ENCODE measurements at regions not wholly inside any gene's neighbourhood (a gene's known extent, or its start where the extent isn't known, plus 50 kb on each side); places are given as distances from the start of the nearest gene placed in this dataset.

GRCh38 chr6:150684714-150685459, 85.2 kb downstream of the PLEKHG1 start:
- ChIA-PET SMC1A (ENCODE audit: uncharacterized antibody, unreplicated experiment) (interaction anchor here (0.6 to 4.8 kb wide), 12 partner anchors 10 to 266 kb away, joined by 3 to 35 read pairs (median 8); no protein-coding TSS in a partner anchor), POLR2A (no interaction called here), RAD21 (ENCODE audit: unreplicated experiment) (interaction anchor here (1.1 to 5.0 kb wide), 6 partner anchors 10 to 129 kb away, joined by 3 to 52 read pairs (median 11); no protein-coding TSS in a partner anchor), CTCF (interaction anchor here (0.9 to 5.4 kb wide), 19 partner anchors 11 to 132 kb away, joined by 3 to 52 read pairs (median 12); no protein-coding TSS in a partner anchor)
- Histone ChIP-seq H4K20me1 (ENCODE audit: control insufficient read depth, insufficient read depth) (no peaks in the 10 kb centered on the region), H3K9ac (ENCODE audit: control insufficient read depth, insufficient read depth, low read length) (no peak overlapping the region), H3K27me3 (replicated peaks in 1 of 2; ENCODE audit: control insufficient read depth in 2 of 2, insufficient read depth in 2 of 2, low read length in 1 of 2) (no peaks in the 10 kb centered on the region; a peak in 1 of 4 replicates), H2AFZ (ENCODE audit: control insufficient read depth, low read depth, low read length) (no peak overlapping the region), H3K27ac (ENCODE audit: control insufficient read depth, insufficient read depth) (no peak overlapping the region), H3K79me2 (ENCODE audit: control insufficient read depth, insufficient read depth, low read length) (no peaks in the 10 kb centered on the region), H3K4me3 (no peak overlapping the region), H3K36me3 (ENCODE audit: control insufficient read depth in 2 of 2, insufficient read depth in 2 of 2, low read length in 1 of 2) (no peaks in the 10 kb centered on the region), H3K4me1 (ENCODE audit: control insufficient read depth, insufficient read depth, low read length) (peaks cover under 1% of the 10 kb centered on the region), H3K9me3 (replicated peaks; ENCODE audit: control insufficient read depth, insufficient read depth, low read length) (no peaks in the 10 kb centered on the region; the same call in 2 of the 3 replicates), H3K4me2 (ENCODE audit: control insufficient read depth, insufficient read depth) (no peak overlapping the region)
- no TSS peak for BruUV-seq (replicated peaks)
- no peak for ATAC-seq
- 12% methylated on average over 12 of the region's 13 CpGs for WGBS (ENCODE audit: insufficient coverage, insufficient replicate concordance, low lambda C conversion rate, missing lambda C conversion rate)
- in situ Hi-C loops (cut with MboI) (no loop called here), intact Hi-C loops (cut with micrococcal nuclease; ENCODE audit: unreplicated experiment) (no loop called here)
- FAIRE-seq = no peak
- TF ChIP-seq EGR1 (IDR thresholded peaks at IDR 0.05; ENCODE audit: borderline replicate concordance in 1 of 2, low read depth in 2 of 2, low read length in 2 of 2) (no peak), PAX5 (IDR thresholded peaks at IDR 0.05; ENCODE audit: borderline replicate concordance, low read depth, low read length) (peak; percentile 49; the same call in 1 of the 2 replicates)
- no peak for DNase-seq (ENCODE audit: low read depth, low spot score)

DNA sequence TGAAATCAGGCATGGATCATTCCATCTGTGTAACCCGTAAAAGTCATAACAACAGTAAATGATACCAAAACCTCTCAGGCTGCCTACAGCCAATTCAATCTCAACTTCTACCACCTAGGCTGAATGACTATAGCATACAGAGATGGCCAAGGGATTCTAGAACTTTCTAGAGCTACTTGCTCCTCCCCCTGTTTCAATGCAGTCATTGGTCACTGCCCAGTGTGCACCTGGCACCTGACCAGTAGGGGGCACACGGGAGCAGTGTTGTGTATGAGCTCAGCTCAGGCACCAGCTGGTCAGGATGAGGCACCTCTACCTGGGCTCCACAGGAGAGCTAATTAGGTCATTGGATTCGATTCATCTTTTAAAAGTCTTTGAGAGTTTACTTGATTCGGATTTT, 86.2 kb downstream of the PLEKHG1 start:
- H2AFZ ChIP-seq (ENCODE audit: control insufficient read depth, low read depth, low read length) = no peak overlapping the region
- FAIRE-seq (no peak), DNase-seq (ENCODE audit: low read depth, low spot score) (peak; percentile 11), ATAC-seq (peak; percentile 82)
- ChIA-PET RAD21 (ENCODE audit: unreplicated experiment) (interaction anchor here (0.7 to 5.0 kb wide), 16 partner anchors 9 to 267 kb away, joined by 3 to 52 read pairs (median 6); no protein-coding TSS in a partner anchor), POLR2A (interaction anchor here (0.6 to 0.8 kb wide), 2 partner anchors 11 to 48 kb away, joined by 3 read pairs; no protein-coding TSS in a partner anchor), SMC1A (ENCODE audit: uncharacterized antibody, unreplicated experiment) (interaction anchor here (0.8 to 4.8 kb wide), 24 partner anchors 9 to 267 kb away, joined by 3 to 38 read pairs (median 6); no protein-coding TSS in a partner anchor), CTCF (interaction anchor here (0.6 to 5.4 kb wide), 33 partner anchors 10 to 275 kb away, joined by 3 to 52 read pairs (median 6); partner anchors contain the start of gene PLEKHG1)
- H3K4me1 ChIP-seq (ENCODE audit: control insufficient read depth, insufficient read depth, low read length) = peaks cover 10% of the 10 kb centered on the region
- H3K4me2 ChIP-seq (ENCODE audit: control insufficient read depth, insufficient read depth) = no peak overlapping the region
- H3K27me3 ChIP-seq (replicated peaks in 1 of 2; ENCODE audit: control insufficient read depth in 2 of 2, insufficient read depth in 2 of 2, low read length in 1 of 2) = no peaks in the 10 kb centered on the region; a peak in 1 of 4 replicates
- no peak overlapping the region for H3K27ac ChIP-seq (ENCODE audit: control insufficient read depth, insufficient read depth)
- WGBS (ENCODE audit: insufficient coverage, insufficient replicate concordance, low lambda C conversion rate, missing lambda C conversion rate) = 63% methylated on average over 4 of the region's 4 CpGs
- H3K9ac ChIP-seq (ENCODE audit: control insufficient read depth, insufficient read depth, low read length) = no peak overlapping the region
- intact Hi-C loops (cut with micrococcal nuclease; ENCODE audit: unreplicated experiment) (loop anchor here (1.0 to 2.0 kb wide), 3 partner anchors 35 to 129 kb away; no protein-coding TSS in a partner anchor), in situ Hi-C loops (cut with MboI) (no loop called here)
- BruUV-seq (replicated peaks) = no TSS peak
- no peaks in the 10 kb centered on the region for H4K20me1 ChIP-seq (ENCODE audit: control insufficient read depth, insufficient read depth)
- no peaks in the 10 kb centered on the region for H3K36me3 ChIP-seq (ENCODE audit: control insufficient read depth in 2 of 2, insufficient read depth in 2 of 2, low read length in 1 of 2)
- no peak overlapping the region for H3K4me3 ChIP-seq
- no peaks in the 10 kb centered on the region for H3K79me2 ChIP-seq (ENCODE audit: control insufficient read depth, insufficient read depth, low read length)
- peaks cover 1% of the 10 kb centered on the region; the same call in 2 of the 3 replicates for H3K9me3 ChIP-seq (replicated peaks; ENCODE audit: control insufficient read depth, insufficient read depth, low read length)
- TF ChIP-seq RUNX3 (IDR thresholded peaks at IDR 0.05; ENCODE audit: low read length) (peak; percentile 14; the same call in 1 of the 2 replicates), REST (IDR thresholded peaks at IDR 0.05; ENCODE audit: low read depth, low read length) (no peak), RAD21 (IDR thresholded peaks at IDR 0.05; ENCODE audit: insufficient read depth, low read depth, low read length) (peak; percentile 77), IRF3 (IDR thresholded peaks at IDR 0.05) (no peak), SMC3 (IDR thresholded peaks at IDR 0.05; ENCODE audit: borderline replicate concordance, low read length) (peak; percentile 68; the same call in 1 of the 2 replicates), HDGF (IDR thresholded peaks at IDR 0.05) (no peak)

Measured in GM12878 (cell line).